EH (cell line): ENCODE measurements at regions not wholly inside any gene's neighbourhood (a gene's known extent, or its start where the extent isn't known, plus 50 kb on each side); places are given as distances from the start of the nearest gene placed in this dataset.

Source experiments
- DNase-seq: peaks from one replicate; pipeline ENCODE4 v3.0.0-alpha.2; 2015; ENCODE audit warnings: low read depth

GRCh38 chr13:47251771-47252170, 354.9 kb upstream of the HTR2A start:
- DNase-seq = peak; percentile 34

GRCh38 chr13:47250146-47250545, 353.3 kb upstream of the HTR2A start:
- DNase-seq = no peak

GRCh38 chr13:47249266-47249665, 352.4 kb upstream of the HTR2A start:
- DNase-seq = peak; percentile 18

- DNase-seq = no peak
These were observed 344.6 kb upstream of the HTR2A start for GRCh38 chr13:47241446-47241845.

- no peak for DNase-seq
These were observed 342.2 kb upstream of the HTR2A start for GRCh38 chr13:47239025-47239424.

GRCh38 chr13:47237571-47237970, 340.7 kb upstream of the HTR2A start:
- no peak for DNase-seq

- DNase-seq = no peak
These were observed 336.9 kb upstream of the HTR2A start for GRCh38 chr13:47233734-47234133.

GRCh38 chr13:47232516-47232915, 335.7 kb upstream of the HTR2A start:
- DNase-seq = no peak

- no peak for DNase-seq
These were observed 333.3 kb upstream of the HTR2A start for GRCh38 chr13:47230155-47230554.

- DNase-seq = peak; percentile 23
These were observed 329.7 kb upstream of the HTR2A start for GRCh38 chr13:47226516-47226915.

- DNase-seq = no peak
These were observed 323.7 kb upstream of the HTR2A start for GRCh38 chr13:47220453-47221140.

GRCh38 chr13:47218611-47219010, 321.8 kb upstream of the HTR2A start:
- peak; percentile 14 for DNase-seq

- DNase-seq = peak; percentile 80
These were observed 319.4 kb upstream of the HTR2A start for GRCh38 chr13:47216176-47216822.

GRCh38 chr13:47215736-47216135, 318.9 kb upstream of the HTR2A start:
- DNase-seq = peak; percentile 97

- no peak for DNase-seq
These were observed 316.2 kb upstream of the HTR2A start for GRCh38 chr13:47213047-47213446.

GRCh38 chr13:47211106-47211505, 314.3 kb upstream of the HTR2A start:
- peak; percentile 52 for DNase-seq

- no peak for DNase-seq
These were observed 309.3 kb upstream of the HTR2A start for GRCh38 chr13:47206111-47206510.

GRCh38 chr13:47190696-47191305, 293.9 kb upstream of the HTR2A start:
- no peak for DNase-seq

- DNase-seq = peak; percentile 69
These were observed 291.9 kb upstream of the HTR2A start for GRCh38 chr13:47188802-47189201.

- no peak for DNase-seq
These were observed 289.6 kb upstream of the HTR2A start for GRCh38 chr13:47186471-47186870.

GRCh38 chr13:47184321-47184720, 287.5 kb upstream of the HTR2A start:
- DNase-seq = peak; percentile 46

GRCh38 chr13:47179321-47179720, 282.5 kb upstream of the HTR2A start:
- DNase-seq = no peak
